ENCODE measurements at regions not wholly inside any gene's neighbourhood (a gene's known extent, or its start where the extent isn't known, plus 50 kb on each side); places are given as distances from the start of the nearest gene placed in this dataset.
A peak's percentile ranks its signal among the peaks of the same experiment; 100 is the strongest.

DNA sequence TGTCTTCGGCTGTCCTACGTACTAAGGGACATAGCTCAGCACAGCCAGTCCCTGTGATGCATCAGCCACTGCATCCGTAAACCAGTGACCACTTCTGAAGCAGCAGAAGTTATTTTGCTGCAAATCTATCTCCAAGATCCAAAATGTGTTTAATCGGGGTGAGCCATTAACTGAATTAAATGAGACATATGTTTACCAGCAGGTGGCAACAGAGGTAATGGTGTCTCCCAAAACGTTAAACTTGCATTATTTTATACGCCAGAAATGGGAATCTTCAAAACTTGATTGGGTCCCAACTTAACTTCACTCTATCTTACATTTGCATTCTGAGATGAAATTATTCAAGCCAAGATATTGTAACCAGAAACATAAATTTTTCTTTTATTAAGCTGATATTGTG lies 75.3 kb upstream of the BOC start:
- TF ChIP-seq, protein P1, sequence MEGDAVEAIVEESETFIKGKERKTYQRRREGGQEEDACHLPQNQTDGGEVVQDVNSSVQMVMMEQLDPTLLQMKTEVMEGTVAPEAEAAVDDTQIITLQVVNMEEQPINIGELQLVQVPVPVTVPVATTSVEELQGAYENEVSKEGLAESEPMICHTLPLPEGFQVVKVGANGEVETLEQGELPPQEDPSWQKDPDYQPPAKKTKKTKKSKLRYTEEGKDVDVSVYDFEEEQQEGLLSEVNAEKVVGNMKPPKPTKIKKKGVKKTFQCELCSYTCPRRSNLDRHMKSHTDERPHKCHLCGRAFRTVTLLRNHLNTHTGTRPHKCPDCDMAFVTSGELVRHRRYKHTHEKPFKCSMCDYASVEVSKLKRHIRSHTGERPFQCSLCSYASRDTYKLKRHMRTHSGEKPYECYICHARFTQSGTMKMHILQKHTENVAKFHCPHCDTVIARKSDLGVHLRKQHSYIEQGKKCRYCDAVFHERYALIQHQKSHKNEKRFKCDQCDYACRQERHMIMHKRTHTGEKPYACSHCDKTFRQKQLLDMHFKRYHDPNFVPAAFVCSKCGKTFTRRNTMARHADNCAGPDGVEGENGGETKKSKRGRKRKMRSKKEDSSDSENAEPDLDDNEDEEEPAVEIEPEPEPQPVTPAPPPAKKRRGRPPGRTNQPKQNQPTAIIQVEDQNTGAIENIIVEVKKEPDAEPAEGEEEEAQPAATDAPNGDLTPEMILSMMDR (IDR thresholded peaks at IDR 0.05; ENCODE audit: low read depth, low read length, missing input control) = peak; percentile 49
- TF ChIP-seq YY1 (IDR thresholded peaks at IDR 0.05) (peak; percentile 36), GABPA (IDR thresholded peaks at IDR 0.05 in 1 of 2, conservative IDR thresholded peaks at IDR 0.05 in 1 of 2) (no peak), RAD21 (IDR thresholded peaks at IDR 0.05) (peak; percentile 70 to 78)
- TF ChIP-seq, protein P2, sequence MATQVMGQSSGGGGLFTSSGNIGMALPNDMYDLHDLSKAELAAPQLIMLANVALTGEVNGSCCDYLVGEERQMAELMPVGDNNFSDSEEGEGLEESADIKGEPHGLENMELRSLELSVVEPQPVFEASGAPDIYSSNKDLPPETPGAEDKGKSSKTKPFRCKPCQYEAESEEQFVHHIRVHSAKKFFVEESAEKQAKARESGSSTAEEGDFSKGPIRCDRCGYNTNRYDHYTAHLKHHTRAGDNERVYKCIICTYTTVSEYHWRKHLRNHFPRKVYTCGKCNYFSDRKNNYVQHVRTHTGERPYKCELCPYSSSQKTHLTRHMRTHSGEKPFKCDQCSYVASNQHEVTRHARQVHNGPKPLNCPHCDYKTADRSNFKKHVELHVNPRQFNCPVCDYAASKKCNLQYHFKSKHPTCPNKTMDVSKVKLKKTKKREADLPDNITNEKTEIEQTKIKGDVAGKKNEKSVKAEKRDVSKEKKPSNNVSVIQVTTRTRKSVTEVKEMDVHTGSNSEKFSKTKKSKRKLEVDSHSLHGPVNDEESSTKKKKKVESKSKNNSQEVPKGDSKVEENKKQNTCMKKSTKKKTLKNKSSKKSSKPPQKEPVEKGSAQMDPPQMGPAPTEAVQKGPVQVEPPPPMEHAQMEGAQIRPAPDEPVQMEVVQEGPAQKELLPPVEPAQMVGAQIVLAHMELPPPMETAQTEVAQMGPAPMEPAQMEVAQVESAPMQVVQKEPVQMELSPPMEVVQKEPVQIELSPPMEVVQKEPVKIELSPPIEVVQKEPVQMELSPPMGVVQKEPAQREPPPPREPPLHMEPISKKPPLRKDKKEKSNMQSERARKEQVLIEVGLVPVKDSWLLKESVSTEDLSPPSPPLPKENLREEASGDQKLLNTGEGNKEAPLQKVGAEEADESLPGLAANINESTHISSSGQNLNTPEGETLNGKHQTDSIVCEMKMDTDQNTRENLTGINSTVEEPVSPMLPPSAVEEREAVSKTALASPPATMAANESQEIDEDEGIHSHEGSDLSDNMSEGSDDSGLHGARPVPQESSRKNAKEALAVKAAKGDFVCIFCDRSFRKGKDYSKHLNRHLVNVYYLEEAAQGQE (IDR thresholded peaks at IDR 0.05) = no peak
- TF ChIP-seq, protein P3, sequence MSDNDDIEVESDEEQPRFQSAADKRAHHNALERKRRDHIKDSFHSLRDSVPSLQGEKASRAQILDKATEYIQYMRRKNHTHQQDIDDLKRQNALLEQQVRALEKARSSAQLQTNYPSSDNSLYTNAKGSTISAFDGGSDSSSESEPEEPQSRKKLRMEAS (IDR thresholded peaks at IDR 0.05) = no peak
